ENCODE measurements at regions not wholly inside any gene's neighbourhood (a gene's known extent, or its start where the extent isn't known, plus 50 kb on each side); places are given as distances from the start of the nearest gene placed in this dataset.
"Not testable (repeated sequence)": the region's sequence is repeated elsewhere in the genome, so short reads cannot be mapped to it uniquely, and the experiment has no call there.

DNA sequence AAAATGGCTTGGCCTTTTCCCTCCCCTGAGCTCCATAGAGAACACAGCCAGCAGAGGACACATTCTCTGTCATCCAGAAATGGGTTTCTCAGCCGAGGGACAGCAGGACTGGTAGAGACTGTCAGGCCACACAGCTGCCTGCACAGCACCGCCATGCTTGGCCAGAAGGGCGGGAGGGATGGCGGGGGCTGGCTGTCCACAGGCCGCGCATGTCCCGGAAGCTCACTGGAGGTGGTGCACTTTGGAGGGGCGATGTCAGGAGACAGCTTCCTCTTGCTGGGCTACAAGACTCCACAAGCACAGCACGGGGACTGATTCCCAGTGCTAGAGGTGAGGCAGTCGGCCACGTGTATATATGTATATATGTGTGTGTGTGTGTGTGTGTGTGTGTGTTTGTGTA is 125.3 kb downstream of the GOLGA6L4 start:
- DNase-seq; in situ Hi-C loops (cut with MboI; ENCODE audit: low pct_unique_long_range_greater_than_20kb, low sequenced_read_pairs): not testable (repeated sequence)

DNA sequence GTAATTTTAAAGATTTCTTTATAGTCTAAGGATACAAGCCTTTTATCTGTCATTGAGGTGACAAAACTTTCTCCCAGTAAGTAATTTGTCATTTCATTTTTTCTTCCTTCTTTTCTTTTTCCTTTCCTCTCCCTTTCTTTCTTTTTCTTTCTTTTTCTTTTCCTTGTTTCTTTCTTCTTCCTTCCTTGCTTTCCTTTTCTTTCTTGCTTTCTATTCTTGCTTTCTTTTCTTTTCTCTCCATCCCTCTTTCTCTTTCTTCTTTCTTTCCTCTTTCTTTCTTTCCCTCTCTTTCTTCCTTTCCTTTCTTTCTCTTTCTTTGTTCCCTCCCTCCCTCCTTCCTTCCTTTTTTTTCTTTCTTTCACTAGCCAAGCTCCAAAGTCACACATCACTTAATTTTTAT is 148.8 kb downstream of the GOLGA6L4 start:
- DNase-seq; in situ Hi-C loops (cut with MboI; ENCODE audit: low pct_unique_long_range_greater_than_20kb, low sequenced_read_pairs): not testable (repeated sequence)

DNA sequence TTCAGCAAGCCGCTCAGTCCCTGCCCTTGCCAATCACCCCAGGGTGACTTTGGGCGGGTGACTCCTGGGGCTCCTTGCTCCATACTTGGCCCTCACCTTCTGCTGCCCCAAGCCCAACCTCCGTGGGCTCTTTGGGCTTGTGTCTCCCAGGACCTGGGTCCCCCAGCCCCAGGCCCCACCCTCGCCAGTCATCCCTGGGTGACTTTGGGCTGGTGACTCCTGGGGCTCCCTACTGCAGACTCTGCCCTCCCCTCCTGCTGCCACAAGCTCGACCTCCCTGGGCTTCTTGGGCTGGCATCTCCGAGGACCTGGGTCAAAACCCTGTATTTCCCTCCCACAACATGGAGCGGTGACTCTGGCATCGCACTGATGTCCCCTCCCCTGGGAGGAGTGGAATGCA is 151.5 kb downstream of the GOLGA6L4 start:
- in situ Hi-C loops (cut with MboI; ENCODE audit: low pct_unique_long_range_greater_than_20kb, low sequenced_read_pairs), result no loop called here
- DNase-seq, result no peak

DNA sequence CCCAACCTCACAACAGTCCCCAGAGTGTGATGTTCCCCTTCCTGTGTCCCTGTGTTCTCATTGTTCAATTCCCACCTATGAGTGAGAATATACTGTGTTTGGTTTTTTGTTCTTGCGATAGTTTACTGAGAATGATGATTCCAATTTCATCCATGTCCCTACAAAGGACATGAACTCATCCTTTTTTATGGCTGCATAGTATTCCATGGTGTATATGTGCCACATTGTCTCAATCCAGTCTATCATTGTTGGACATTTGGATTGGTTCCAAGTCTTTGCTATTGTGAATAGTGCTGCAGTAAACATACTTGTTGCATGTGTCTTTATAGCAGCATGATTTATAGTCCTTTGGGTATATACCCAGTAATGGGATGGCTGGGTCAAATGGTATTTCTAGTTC is 152.6 kb downstream of the GOLGA6L4 start:
- in situ Hi-C loops (cut with MboI; ENCODE audit: low pct_unique_long_range_greater_than_20kb, low sequenced_read_pairs); DNase-seq: not testable (repeated sequence)

DNA sequence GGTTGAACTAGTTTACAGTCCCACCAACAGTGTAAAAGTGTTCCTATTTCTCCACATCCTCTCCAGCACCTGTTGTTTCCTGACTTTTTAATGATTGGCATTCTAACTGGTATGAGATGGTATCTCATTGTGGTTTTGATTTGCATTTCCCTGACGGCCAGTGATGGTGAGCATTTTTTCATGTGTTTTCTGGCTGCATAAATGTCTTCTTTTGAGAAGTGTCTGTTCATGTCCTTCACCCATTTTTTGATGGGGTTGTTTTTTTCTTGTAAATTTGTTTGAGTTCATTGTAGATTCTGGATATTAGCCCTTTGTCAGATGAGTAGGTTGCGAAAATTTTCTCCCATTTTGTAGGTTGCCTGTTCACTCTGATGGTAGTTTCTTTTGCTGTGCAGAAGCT is 153.1 kb downstream of the GOLGA6L4 start:
- in situ Hi-C loops (cut with MboI; ENCODE audit: low pct_unique_long_range_greater_than_20kb, low sequenced_read_pairs); DNase-seq: not testable (repeated sequence)

DNA sequence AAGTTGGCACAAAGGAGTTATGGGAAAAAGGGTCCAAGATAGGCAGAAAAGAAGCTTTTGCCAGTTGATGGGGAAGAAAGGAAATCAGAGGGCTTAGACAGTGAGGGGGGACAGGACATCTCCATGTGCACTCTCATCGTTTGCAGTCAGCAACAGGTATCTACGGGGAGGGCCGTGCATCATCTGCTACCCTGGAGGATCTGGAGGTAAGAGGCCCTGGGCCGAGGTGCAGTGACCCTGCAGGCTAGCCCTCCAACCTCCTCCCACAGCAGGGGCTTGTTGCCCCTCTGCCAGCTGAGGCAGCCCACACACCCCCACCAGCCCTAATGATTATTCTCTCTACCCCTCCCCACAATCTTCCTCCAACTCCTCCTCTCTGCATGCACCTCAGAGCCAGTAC is 154.8 kb downstream of the GOLGA6L4 start:
- in situ Hi-C loops (cut with MboI; ENCODE audit: low pct_unique_long_range_greater_than_20kb, low sequenced_read_pairs), result not testable (repeated sequence)

DNA sequence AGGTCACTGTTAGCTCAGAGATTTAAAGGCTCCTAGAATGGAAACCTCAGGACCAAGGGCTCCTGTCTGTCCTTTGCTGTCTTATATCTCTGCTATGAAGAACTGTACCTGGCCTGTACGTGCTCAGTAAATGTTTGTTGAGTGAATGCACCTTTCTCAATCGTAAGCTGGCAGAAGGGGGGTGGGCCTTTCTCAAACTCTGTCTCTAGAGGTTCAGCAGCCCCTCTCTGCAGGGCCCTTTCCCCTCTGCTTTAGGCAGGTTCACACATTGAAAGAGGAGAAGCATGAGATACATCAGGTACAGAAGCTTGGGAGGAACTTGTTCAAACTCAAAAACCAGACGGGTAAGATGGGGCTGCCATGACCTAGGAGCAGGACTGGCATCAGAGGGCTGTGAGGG is 155.6 kb downstream of the GOLGA6L4 start:
- DNase-seq, result no peak
- in situ Hi-C loops (cut with MboI; ENCODE audit: low pct_unique_long_range_greater_than_20kb, low sequenced_read_pairs), result no loop called here

More for the DNA sequence above, 154.8 kb downstream of the GOLGA6L4 start:
- not testable (repeated sequence) for DNase-seq

DNA sequence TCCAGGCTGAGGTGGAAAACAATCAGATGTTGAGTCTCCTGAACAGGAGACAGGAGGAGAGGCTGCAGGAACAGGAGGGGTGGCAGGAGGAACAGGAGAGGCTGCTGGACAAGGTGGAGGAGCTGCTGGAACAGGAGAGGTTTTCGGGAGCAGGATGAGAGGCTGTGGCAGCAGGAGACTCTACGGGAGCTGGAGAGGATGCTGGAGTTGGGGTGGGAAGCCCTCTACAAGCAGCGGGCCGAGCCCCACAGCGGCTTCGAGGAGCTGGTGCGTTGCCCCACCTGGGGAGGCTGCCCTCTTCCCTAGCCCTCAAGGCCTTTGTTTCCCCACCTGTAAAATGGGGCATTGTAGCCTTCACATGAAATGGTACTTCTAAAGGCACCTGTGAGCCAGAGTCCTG is 156.4 kb downstream of the GOLGA6L4 start:
- in situ Hi-C loops (cut with MboI; ENCODE audit: low pct_unique_long_range_greater_than_20kb, low sequenced_read_pairs); DNase-seq: not testable (repeated sequence)

DNA sequence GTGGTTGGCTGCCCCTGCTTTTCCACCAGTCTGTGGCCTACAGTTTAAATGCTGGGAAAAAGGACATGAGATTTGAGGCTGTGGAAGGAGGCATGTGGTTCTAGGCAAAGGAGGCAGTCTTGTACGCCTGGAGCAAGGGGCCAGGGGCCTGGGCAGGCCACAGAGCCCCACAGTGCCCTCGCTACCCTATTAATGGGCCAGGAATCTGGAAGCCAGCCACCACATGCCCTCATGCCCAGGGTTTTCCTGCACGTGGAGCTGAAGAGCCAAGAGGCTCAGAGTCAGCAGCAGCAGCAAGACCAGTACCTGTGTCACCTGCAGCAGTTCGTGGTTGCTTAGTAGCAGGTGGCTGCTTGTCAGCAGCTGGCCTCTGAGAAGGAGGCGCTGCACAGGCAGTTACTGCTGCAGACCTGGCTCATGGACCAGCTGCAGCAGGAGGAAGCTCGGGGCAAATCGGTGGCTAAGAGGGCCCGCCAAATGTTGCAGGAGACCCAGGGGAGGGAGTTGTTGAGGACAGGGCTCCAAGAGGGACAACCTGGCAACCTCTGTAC is 157.9 kb downstream of the GOLGA6L4 start:
- in situ Hi-C loops (cut with MboI; ENCODE audit: low pct_unique_long_range_greater_than_20kb, low sequenced_read_pairs); DNase-seq: not testable (repeated sequence)

DNA sequence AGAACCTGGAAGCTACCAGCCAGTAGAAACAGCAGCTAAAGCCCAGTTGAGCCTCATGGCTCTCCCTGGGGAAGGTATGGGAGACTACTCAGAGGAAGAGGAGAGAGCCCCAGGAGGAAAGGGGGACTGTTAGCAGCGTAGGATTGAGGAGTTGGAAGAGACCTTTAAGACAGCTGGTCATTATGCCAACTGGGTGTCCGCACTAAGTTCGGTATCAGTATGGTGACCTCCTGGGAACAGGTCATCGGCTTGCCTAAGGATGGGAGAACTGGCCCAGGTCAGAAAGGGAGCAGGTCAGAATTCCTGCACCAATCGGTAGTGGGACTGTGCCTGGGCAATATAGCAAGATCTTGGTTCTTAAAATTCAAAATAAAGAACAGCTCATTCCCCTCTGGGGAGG is 158.4 kb downstream of the GOLGA6L4 start:
- in situ Hi-C loops (cut with MboI; ENCODE audit: low pct_unique_long_range_greater_than_20kb, low sequenced_read_pairs); DNase-seq: not testable (repeated sequence)

DNA sequence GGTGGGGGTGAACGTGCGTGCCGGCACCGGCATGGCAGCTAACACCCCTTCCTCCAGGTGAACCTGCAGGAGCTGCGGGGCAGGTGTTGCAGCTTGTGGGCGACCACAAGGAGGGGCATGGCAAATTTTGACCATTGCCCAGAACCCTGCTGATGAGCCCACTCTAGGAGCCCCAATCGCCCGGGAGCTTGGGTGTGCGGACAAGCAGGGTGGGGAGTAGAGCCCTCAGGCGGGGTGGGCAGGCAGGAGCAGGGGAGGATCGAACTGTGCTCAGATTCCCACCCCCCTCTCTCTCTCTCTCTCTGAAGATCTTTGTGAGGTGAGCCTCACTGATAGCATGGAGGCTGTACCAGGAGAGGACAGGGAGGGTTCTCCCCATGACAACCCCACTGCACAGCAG is 159.8 kb downstream of the GOLGA6L4 start:
- in situ Hi-C loops (cut with MboI; ENCODE audit: low pct_unique_long_range_greater_than_20kb, low sequenced_read_pairs); DNase-seq: not testable (repeated sequence)

DNA sequence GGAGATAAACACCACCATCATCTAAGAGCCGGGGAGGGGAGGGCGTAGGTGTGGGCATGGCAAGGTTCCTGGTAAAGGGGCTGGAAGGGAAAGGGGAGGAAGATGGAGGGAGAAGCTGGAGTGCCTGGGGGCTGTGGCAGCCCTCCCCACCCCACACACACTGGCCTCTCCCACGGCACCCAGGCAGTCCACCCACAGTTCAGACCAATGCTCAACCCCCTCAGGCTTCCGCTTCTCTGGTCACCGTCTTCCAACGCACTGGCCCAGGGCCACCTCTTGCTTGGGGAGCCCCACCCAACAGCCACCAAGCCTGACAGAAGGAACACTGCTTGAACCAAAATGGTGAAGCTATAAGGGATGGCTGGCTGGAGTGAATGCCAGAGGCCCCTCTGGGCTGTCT is 160.3 kb downstream of the GOLGA6L4 start:
- in situ Hi-C loops (cut with MboI; ENCODE audit: low pct_unique_long_range_greater_than_20kb, low sequenced_read_pairs); DNase-seq: not testable (repeated sequence)

DNA sequence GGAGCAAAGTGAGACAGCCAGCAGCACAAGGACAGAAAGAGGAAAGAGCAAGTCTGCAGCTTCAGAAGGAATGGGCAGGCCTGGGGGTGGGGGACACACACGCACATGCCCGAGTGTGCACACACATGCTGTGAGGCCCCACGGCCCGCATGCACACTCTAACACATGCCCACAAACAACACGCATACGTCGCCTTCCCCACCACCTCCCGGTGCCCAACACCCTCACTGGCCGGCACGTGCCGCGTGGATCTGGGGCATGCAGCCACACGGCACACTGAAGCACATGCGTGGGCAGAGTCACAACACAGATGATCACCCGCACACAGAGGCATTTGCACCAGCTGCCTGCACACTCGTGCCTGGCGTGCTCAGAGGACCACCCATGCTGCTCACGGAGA is 161.5 kb downstream of the GOLGA6L4 start:
- DNase-seq; in situ Hi-C loops (cut with MboI; ENCODE audit: low pct_unique_long_range_greater_than_20kb, low sequenced_read_pairs): not testable (repeated sequence)

DNA sequence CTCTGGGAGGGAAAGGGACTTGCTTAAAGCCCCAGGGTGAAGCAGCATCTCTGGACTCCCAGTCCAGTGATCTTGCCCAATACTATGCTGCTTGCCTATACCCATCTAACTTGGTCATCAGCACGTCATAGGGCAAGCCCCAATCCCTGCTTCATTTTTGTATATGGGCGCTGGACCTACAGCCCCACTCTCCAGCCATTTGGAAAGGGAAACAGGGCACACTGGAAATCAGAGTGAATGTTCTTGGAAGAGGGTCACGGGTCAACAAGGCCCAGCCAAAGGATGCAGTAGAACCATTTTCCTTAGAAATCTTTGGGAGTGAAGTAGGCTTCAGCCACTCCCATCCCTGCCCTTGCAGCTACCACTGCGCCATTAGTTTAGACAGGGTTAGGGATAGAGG is 162.5 kb downstream of the GOLGA6L4 start:
- DNase-seq; in situ Hi-C loops (cut with MboI; ENCODE audit: low pct_unique_long_range_greater_than_20kb, low sequenced_read_pairs): not testable (repeated sequence)

DNA sequence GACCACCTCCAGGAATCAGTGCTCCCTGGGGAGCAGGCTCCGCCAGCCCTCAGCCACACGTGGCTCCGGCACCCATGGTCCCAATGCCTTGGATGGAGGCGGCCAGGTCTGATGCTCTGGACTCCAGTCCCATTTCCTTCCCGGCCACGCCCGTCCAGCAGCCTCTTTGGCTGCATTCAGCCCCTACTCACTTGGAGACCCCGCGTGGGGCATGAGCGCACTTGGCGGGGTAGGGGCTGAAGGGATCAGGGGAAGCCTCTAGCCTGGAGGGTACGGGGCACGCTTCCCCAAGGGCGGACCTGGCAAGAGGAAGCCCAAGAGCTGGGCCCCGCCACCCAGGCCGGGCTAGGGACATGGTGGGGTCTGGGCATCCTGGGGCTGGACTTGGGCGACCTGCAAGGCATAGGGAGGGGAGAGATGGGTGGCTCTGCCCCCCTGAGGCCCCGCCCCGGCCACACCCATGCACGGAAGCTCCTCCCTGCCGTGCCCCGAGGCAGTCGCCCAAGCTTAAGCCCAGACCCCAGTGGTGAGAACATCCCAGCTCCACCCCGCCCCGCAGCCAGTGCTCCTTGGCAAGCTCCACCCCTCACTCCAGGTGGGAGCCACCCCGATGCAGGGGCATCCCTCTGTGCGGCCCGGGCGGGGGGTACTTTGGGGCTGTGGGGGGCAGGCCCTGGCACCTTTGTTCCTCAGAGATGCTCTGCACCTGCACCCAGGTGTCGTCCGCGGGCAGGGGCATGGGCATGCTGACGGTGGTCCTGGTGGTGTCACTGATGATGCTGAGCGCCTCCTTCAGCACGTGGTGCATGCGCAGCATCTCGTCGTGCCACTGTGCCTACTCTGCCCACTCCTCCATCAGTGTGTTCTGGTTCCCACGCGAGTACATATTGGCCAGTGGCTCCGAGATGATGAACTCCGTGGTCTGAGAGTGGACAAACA is 163.5 kb downstream of the GOLGA6L4 start:
- DNase-seq, result no peak
- in situ Hi-C loops (cut with MboI; ENCODE audit: low pct_unique_long_range_greater_than_20kb, low sequenced_read_pairs), result no loop called here

DNA sequence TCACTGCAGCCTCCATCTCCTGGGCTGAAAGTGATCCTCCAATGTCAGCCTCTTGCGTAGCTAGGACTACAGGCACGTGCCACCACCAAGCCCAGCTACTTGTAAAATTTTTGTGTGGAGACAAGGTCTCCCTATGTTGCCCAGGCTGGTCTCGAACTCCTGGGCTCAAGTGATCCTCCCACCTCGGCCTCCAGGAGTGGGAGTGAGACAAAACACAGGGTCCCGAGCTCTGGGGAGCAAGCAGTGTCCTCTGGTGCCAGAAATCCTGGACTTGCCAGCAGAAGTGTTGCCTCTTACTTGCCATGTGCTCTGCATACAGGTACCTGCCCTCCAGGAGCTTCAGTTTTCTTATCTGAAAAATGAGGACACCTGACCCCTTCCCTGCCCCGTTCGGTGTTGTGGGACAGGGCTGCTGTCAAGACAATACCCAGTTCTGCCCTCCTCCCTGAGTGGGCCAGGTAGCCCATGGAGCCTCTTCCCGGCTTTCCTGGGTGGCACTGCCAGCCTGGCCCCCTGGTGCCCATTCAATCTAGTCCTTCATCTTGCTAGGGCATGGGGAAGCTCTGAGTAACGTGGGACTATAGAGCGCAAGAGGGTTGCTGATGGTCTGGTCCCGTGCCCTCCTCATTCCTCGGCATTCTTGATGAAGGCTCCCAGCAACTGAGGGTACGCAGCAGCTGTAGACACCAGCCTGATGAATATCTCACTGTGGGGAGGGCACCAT is 164.6 kb downstream of the GOLGA6L4 start:
- in situ Hi-C loops (cut with MboI; ENCODE audit: low pct_unique_long_range_greater_than_20kb, low sequenced_read_pairs), result no loop called here

DNA sequence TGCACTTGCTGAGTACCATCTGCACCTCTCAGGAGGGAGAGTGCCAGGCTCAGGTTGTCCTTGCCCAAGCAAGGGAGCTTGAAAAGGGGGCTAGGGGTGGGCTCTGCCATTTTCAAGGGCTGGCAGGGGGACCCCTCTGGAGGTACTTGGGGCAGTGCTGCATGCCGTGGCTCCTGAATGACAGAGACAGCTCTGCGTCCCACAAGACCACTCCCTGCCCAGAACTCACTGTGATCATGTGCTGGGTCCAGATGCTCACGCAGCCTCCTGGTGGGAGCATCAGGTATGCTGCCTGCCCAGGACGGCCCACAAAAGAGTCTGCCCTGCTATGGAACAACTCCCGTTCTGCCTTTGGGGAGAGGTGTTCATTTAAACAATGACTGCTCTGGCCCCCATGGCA is 165.2 kb downstream of the GOLGA6L4 start:
- in situ Hi-C loops (cut with MboI; ENCODE audit: low pct_unique_long_range_greater_than_20kb, low sequenced_read_pairs), result no loop called here
- DNase-seq, result no peak

More for the DNA sequence above, 164.6 kb downstream of the GOLGA6L4 start:
- no peak for DNase-seq

DNA sequence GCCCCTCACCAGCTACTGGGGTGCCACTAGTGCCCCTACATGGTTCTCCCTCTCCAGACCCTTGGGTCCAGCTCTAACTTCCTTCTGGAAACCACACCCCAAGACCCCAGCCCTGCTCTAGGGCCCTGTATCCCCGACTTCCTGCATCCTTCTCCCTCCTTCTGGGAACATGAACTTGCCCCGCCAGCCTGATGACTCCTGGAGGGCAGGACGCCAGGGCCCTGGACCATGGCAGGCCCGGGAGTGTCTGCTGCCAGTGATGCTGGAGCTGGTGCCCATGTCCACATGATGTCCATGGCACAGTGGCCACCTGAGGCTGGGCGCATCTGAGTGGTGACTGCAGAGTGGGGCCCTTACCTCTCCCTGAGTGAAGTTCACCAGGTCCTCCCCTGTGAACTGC is 165.9 kb downstream of the GOLGA6L4 start:
- DNase-seq; in situ Hi-C loops (cut with MboI; ENCODE audit: low pct_unique_long_range_greater_than_20kb, low sequenced_read_pairs): not testable (repeated sequence)

DNA sequence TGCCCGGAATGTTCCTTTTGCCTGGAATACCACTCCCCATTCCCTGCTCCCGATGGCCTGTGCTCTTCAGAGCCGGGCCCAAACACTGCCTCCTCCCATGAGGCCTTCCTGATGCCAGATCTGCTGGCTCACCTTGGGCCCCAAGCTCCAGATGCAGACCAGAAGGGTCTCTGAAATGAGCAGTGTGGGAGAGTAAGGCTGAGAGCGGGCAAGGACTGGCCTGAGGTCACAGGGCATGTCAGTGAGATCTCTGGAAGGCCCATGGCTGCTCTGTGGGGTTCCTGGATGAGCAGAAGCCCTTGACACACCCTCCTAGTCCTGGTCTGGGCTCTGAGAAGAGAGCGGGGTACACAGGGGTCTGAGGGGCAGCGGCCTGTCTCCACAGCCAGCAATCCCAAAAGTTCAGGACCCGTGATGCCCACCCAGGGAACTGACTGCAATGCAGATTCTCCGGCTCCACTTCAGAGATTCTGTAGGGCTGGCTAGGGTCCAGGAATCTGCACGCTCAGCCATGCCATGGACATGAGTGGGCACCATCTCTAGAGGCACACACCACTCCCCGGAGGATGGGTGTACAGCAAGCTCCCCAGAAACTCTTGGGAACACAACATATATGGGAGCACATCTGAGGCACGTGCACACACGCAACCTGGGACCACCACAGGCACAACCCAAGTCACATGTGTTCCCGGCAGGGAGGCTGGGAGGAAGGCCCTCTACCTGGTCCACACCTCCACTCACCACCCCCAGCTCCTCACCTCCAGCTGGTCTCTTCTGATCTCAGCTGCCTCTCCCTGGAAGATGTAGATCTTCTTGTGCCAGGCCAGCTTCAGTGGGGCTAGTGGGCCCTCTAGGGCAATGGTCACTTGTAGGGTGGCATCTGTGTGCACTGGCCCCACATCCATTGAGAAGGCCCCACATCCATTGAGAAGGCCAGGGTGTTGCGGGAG is 166.6 kb downstream of the GOLGA6L4 start:
- DNase-seq; in situ Hi-C loops (cut with MboI; ENCODE audit: low pct_unique_long_range_greater_than_20kb, low sequenced_read_pairs): not testable (repeated sequence)

Data from KBM-7 (cell line).